H1 (cell line): ENCODE measurements at regions not wholly inside any gene's neighbourhood (a gene's known extent, or its start where the extent isn't known, plus 50 kb on each side); places are given as distances from the start of the nearest gene placed in this dataset.

Experiments
- CTCF ChIA-PET: fragments of 300-600 bp; sonication (Branson Sonifier 250); formaldehyde crosslinking; loops from one replicate; lab custom pipeline; 2021; ENCODE audit not compliant: partially characterized antibody; lab: Charles Lee
- POLR2A ChIA-PET: fragments of 300-600 bp; sonication (Branson Sonifier 250); formaldehyde crosslinking; loops from one replicate; lab custom pipeline; 2021; ENCODE audit warnings: inconsistent platforms; ENCODE audit not compliant: partially characterized antibody; lab: Charles Lee
- DNase-seq, 2 experiments: peaks; one replicate each; pipeline versions ENCODE4 v3.0.0 to v3.0.0-alpha.2; 2010 to 2022; ENCODE audit warnings: low spot score in 2 of 2, low read depth in 1 of 2, mixed read lengths in 1 of 2
- FAIRE-seq: peaks from 2 replicates; lab custom pipeline; 2011; peaks lifted over from hg19 to GRCh38; lab: Jason Lieb, UNC
- H2AFZ ChIP-seq: 2 replicates; pipeline ENCODE4 v1.8.1; 2012; ENCODE audit warnings: low read length, inconsistent platforms
- H2AK5ac ChIP-seq: 2 replicates; pipeline ENCODE4 v1.6.1; 2013; ENCODE audit warnings: low read depth, low read length
- H2BK120ac ChIP-seq: replicated peaks from 2 replicates; pipeline ENCODE3; 2013; ENCODE audit warnings: low read depth, low read length, inconsistent platforms
- H2BK12ac ChIP-seq: 2 replicates; pipeline ENCODE4 v1.6.1; 2013; ENCODE audit warnings: low read depth, low read length
- H2BK15ac ChIP-seq: 2 replicates; pipeline ENCODE4 v1.6.1; 2013; ENCODE audit warnings: low read length
- H2BK20ac ChIP-seq: 2 replicates; pipeline ENCODE4 v1.6.1; 2013; ENCODE audit warnings: low read length
- H2BK5ac ChIP-seq: 2 replicates; pipeline ENCODE4 v1.6.1; 2013; ENCODE audit warnings: low read depth, low read length
- H3K14ac ChIP-seq: 2 replicates; pipeline ENCODE4 v1.6.1; 2013; ENCODE audit warnings: inconsistent platforms; ENCODE audit not compliant: insufficient read length
- H3K18ac ChIP-seq: 2 replicates; pipeline ENCODE4 v1.6.1; 2013; ENCODE audit warnings: low read length; ENCODE audit errors: extremely low read depth
- H3K23ac ChIP-seq: 2 replicates; pipeline ENCODE4 v1.6.1; 2013; ENCODE audit warnings: inconsistent platforms; ENCODE audit not compliant: insufficient read length
- H3K23me2 ChIP-seq: 2 replicates; pipeline ENCODE4 v1.6.1; 2013; ENCODE audit warnings: low read depth, low read length
- H3K27ac ChIP-seq: 2 replicates; pipeline ENCODE4 v1.6.1; 2011; ENCODE audit warnings: low read depth, low read length, inconsistent platforms
- H3K27me3 ChIP-seq, 4 experiments: replicated peaks in 1 of 4; 1 replicate in 1 of 4; 2 replicates in 3 of 4; pipeline versions ENCODE4 v1.6.1 to v1.8.1; 2011 to 2013; ENCODE audit warnings: low read length in 3 of 4, mild to moderate bottlenecking in 3 of 4, inconsistent platforms in 2 of 4, mixed read lengths in 2 of 4, moderate library complexity in 1 of 4; ENCODE audit not compliant: control insufficient read depth in 3 of 4, insufficient read depth in 3 of 4; ENCODE audit errors: extremely low read depth in 1 of 4
- H3K36me3 ChIP-seq, 4 experiments: 2 replicates each; pipeline versions ENCODE4 v1.6.1 to v1.8.1; 2011 to 2013; ENCODE audit warnings: mild to moderate bottlenecking in 4 of 4, low read length in 3 of 4, moderate library complexity in 2 of 4, control low read depth in 1 of 4, inconsistent platforms in 1 of 4; ENCODE audit not compliant: insufficient read depth in 4 of 4, control insufficient read depth in 2 of 4
- H3K4ac ChIP-seq: replicated peaks from 2 replicates; pipeline ENCODE3; 2013; ENCODE audit warnings: low read length, low read depth, mixed read lengths, inconsistent platforms; ENCODE audit not compliant: insufficient read length
- H3K4me1 ChIP-seq, 4 experiments: replicated peaks in 1 of 4; 1 replicate in 1 of 4; 2 replicates in 3 of 4; pipeline versions ENCODE4 v1.6.1 to v1.8.1; 2011 to 2013; ENCODE audit warnings: low read length in 3 of 4, inconsistent platforms in 2 of 4, mixed read lengths in 1 of 4; ENCODE audit not compliant: insufficient read depth in 4 of 4, control insufficient read depth in 3 of 4
- H3K4me2 ChIP-seq, 2 experiments: 2 replicates each; pipeline versions ENCODE4 v1.6.1 to v1.8.1; 2011 to 2013; ENCODE audit warnings: low read depth in 2 of 2, low read length in 2 of 2, control low read depth in 1 of 2, inconsistent platforms in 1 of 2, mild to moderate bottlenecking in 1 of 2; ENCODE audit not compliant: insufficient read depth in 1 of 2
- H3K4me3 ChIP-seq, 4 experiments: fragments of 200-600, 300-600 bp in 1 of 4; sonication (generic), shearing (Covaris generic), sonication (Bioruptor Twin) in 1 of 4; 2 replicates each; pipeline versions ENCODE4 v1.5.1 to v1.8.1; 2011 to 2016; ENCODE audit warnings: low read length in 4 of 4, low read depth in 3 of 4, control low read depth in 2 of 4, inconsistent platforms in 2 of 4, mild to moderate bottlenecking in 2 of 4, mixed read lengths in 1 of 4, moderate library complexity in 1 of 4; ENCODE audit not compliant: insufficient read depth in 2 of 4; ENCODE audit errors: extremely low read depth in 1 of 4
- H3K56ac ChIP-seq: replicated peaks from 2 replicates; pipeline ENCODE3; 2013; ENCODE audit warnings: low read depth, mild to moderate bottlenecking, mixed read lengths, low read length, inconsistent platforms; ENCODE audit not compliant: insufficient read length
- H3K79me1 ChIP-seq: 2 replicates; pipeline ENCODE4 v1.6.1; 2013; ENCODE audit warnings: low read depth, low read length, control low read depth
- H3K79me2 ChIP-seq, 2 experiments: 2 replicates each; pipeline versions ENCODE4 v1.6.1 to v1.8.1; 2012 to 2013; ENCODE audit warnings: low read length in 2 of 2, mild to moderate bottlenecking in 2 of 2, inconsistent platforms in 1 of 2; ENCODE audit not compliant: insufficient read depth in 2 of 2, control insufficient read depth in 1 of 2
- H3K9ac ChIP-seq, 4 experiments: replicated peaks in 1 of 4; 1 replicate in 1 of 4; 2 replicates in 3 of 4; pipeline versions ENCODE4 v1.6.1 to v1.8.1; 2011 to 2013; ENCODE audit warnings: low read depth in 3 of 4, low read length in 3 of 4, control low read depth in 2 of 4, mild to moderate bottlenecking in 2 of 4, moderate library complexity in 2 of 4, inconsistent platforms in 1 of 4; ENCODE audit errors: extremely low read depth in 1 of 4
- H3K9me3 ChIP-seq, 2 experiments: 2 replicates each; pipeline versions ENCODE4 v1.6.1 to v1.8.1; 2012 to 2013; ENCODE audit warnings: mild to moderate bottlenecking in 2 of 2, moderate library complexity in 2 of 2, control low read depth in 1 of 2, inconsistent platforms in 1 of 2, low read depth in 1 of 2, low read length in 1 of 2, mixed read lengths in 1 of 2; ENCODE audit not compliant: insufficient read depth in 2 of 2
- H4K20me1 ChIP-seq, 2 experiments: replicated peaks in 1 of 2; 2 replicates each; pipeline versions ENCODE3 to v1.8.1; 2011 to 2013; ENCODE audit warnings: inconsistent platforms in 2 of 2, low read length in 2 of 2, mild to moderate bottlenecking in 1 of 2; ENCODE audit not compliant: insufficient read depth in 2 of 2, control insufficient read depth in 1 of 2
- H4K5ac ChIP-seq: 2 replicates; pipeline ENCODE4 v1.6.1; 2013; ENCODE audit warnings: low read length, low read depth, mixed read lengths, inconsistent platforms; ENCODE audit not compliant: insufficient read length
- H4K8ac ChIP-seq: 2 replicates; pipeline ENCODE4 v1.8.0; 2013; ENCODE audit warnings: mild to moderate bottlenecking, moderate library complexity, low read length, inconsistent platforms; ENCODE audit not compliant: insufficient read depth; ENCODE audit errors: extremely low read depth
- H4K91ac ChIP-seq: replicated peaks from 2 replicates; pipeline ENCODE3; 2013; ENCODE audit warnings: low read length, mixed read lengths, inconsistent platforms; ENCODE audit not compliant: insufficient read length
- POLR2AphosphoS5 ChIP-seq: IDR thresholded peaks from 2 replicates; pipeline ENCODE4 v1.6.1; 2011; ENCODE audit warnings: low read depth, low read length
- TAF7 ChIP-seq: optimal IDR thresholded peaks from 2 replicates; pipeline ENCODE3; 2011; ENCODE audit warnings: low read depth, mild to moderate bottlenecking, inconsistent platforms, low read length, moderate library complexity, borderline replicate concordance
- TEAD4 ChIP-seq: IDR thresholded peaks from 2 replicates; pipeline ENCODE4 v1.6.1; 2012; ENCODE audit warnings: low read depth, low read length, inconsistent platforms, mixed read lengths
- YY1 ChIP-seq: IDR thresholded peaks from 2 replicates; pipeline ENCODE4 v1.6.1; 2011; ENCODE audit warnings: low read depth, mild to moderate bottlenecking, low read length
- WGBS, 2 experiments: shearing (Covaris generic) in 1 of 2; methylation state at CpG; one replicate each; pipeline versions ENCODE4 v1.1.6 to v1.1.7; 2013 to 2015; ENCODE audit warnings: low lambda C conversion rate in 2 of 2, mixed read lengths in 2 of 2, inconsistent platforms in 1 of 2, low coverage in 1 of 2, missing lambda C conversion rate in 1 of 2; ENCODE audit not compliant: insufficient replicate concordance in 2 of 2, insufficient coverage in 1 of 2, insufficient read length in 1 of 2; ENCODE audit errors: extremely low coverage in 1 of 2, missing lambda C conversion rate in 1 of 2; 5-methylcytosine and 5-hydroxymethylcytosine counted together

DNA sequence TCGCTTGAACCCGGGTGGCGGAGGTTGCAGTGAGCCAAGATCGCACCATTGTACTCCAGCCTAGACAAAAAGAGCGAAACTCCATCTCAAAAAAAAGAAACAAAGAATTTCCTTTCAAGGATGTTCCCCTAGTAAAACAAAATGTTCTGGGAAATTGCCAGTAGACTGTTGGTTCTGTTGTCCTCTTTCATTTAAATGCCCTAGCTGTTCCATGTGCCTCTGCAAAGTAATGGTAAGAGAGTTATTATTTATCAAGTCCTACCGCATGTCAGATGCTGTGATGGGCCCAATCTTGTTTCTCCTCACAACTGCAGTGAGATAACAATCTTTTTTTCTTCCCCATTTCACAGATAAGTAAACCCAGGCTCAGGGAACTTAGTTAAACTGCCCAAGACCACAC lies 254.3 kb upstream of the TPM1 start:
- no peaks in the 10 kb centered on the region for H3K27me3 ChIP-seq
- no peak overlapping the region for H2BK12ac ChIP-seq
- H3K4ac ChIP-seq = no peak overlapping the region
- H2AFZ ChIP-seq = no peak overlapping the region
- TF ChIP-seq YY1 (no peak), TAF7 (no peak), TEAD4 (no peak), POLR2AphosphoS5 (no peak)
- TF ChIP-seq, all 59 proteins: peak for 0
- 87% methylated on average over 6 of the region's 6 CpGs; no CpG with 5 or more reads in 1 of the 2 experiments for WGBS, 2 experiments
- Histone ChIP-seq H3K4me1 (peaks cover 4 to 9% (median 7%) of the 10 kb centered on the region in 4 experiments), H4K20me1 (peaks cover 0 to 2% of the 10 kb centered on the region in 2 experiments), H2BK15ac (no peak overlapping the region), H3K9ac (no peak overlapping the region), H3K9me3 (no peaks in the 10 kb centered on the region), H3K18ac (no peak overlapping the region), H3K4me3 (no peak overlapping the region), H2BK120ac (no peak overlapping the region), H3K23ac (no peak overlapping the region), H3K14ac (no peak overlapping the region), H2AK5ac (no peak overlapping the region), H3K79me1 (no peaks in the 10 kb centered on the region), H3K4me2 (no peak overlapping the region), H4K5ac (no peak overlapping the region), H2BK5ac (no peak overlapping the region), H3K79me2 (no peaks in the 10 kb centered on the region), H4K91ac (no peak overlapping the region), H3K27ac (no peak overlapping the region), H2BK20ac (no peak overlapping the region), H3K36me3 (no peaks in the 10 kb centered on the region; a peak in 1 of 8 replicates), H3K23me2 (no peaks in the 10 kb centered on the region), H4K8ac (no peak overlapping the region), H3K56ac (no peak overlapping the region)
- ChIA-PET CTCF (interaction anchor here (1.1 to 1.3 kb wide), 2 partner anchors 180 to 259 kb away, joined by 3 to 4 read pairs; no protein-coding TSS in a partner anchor), POLR2A (no interaction called here)
- DNase-seq (no peak), FAIRE-seq (no peak)
